Activated T-cell treated with anti-CD3 and anti-CD28 coated beads, Interleukin-2, amount 50 U/mL, for 72 hours (primary cell): ENCODE measurements at regions not wholly inside any gene's neighbourhood (a gene's known extent, or its start where the extent isn't known, plus 50 kb on each side); places are given as distances from the start of the nearest gene placed in this dataset.
"Not testable (repeated sequence)": the region's sequence is repeated elsewhere in the genome, so short reads cannot be mapped to it uniquely, and the experiment has no call there.

Experiments
- ATAC-seq, 2 donors: fragments of 150-1000 bp; cut with Tn5 transposase; replicated peaks in 1 of 2; 2 replicates each; pipeline ENCODE4 v1.10.0; 2021; ENCODE audit warnings: moderate library complexity in 2 of 2, mild to moderate bottlenecking in 1 of 2
- DNase-seq, 2 donors: peaks; one replicate each; pipeline ENCODE4 v3.0.0; 2021 to 2022; ENCODE audit warnings: mixed read lengths in 1 of 2
- H3K27ac Mint-ChIP-seq: one replicate; pipeline ENCODE4 v1.8.0; 2022; ENCODE audit warnings: mild to moderate bottlenecking, moderate library complexity, mixed read lengths
- H3K27me3 Mint-ChIP-seq: one replicate; pipeline ENCODE4 v1.8.0; 2022; ENCODE audit warnings: low read depth, mixed read lengths
- H3K36me3 Mint-ChIP-seq, 2 donors: one replicate each; pipeline ENCODE4 v1.8.0; 2022; ENCODE audit warnings: mixed read lengths in 2 of 2, mild to moderate bottlenecking in 1 of 2; ENCODE audit not compliant: insufficient read depth in 2 of 2
- H3K4me1 Mint-ChIP-seq: one replicate; pipeline ENCODE4 v1.8.0; 2022; ENCODE audit warnings: low read depth, mixed read lengths
- H3K4me3 Mint-ChIP-seq, 2 donors: one replicate each; pipeline ENCODE4 v1.8.0; 2022; ENCODE audit warnings: mild to moderate bottlenecking in 2 of 2, mixed read lengths in 2 of 2, moderate library complexity in 2 of 2
- H3K9me3 Mint-ChIP-seq, 2 donors: one replicate each; pipeline ENCODE4 v1.8.0; 2022; ENCODE audit warnings: mixed read lengths in 2 of 2

DNA sequence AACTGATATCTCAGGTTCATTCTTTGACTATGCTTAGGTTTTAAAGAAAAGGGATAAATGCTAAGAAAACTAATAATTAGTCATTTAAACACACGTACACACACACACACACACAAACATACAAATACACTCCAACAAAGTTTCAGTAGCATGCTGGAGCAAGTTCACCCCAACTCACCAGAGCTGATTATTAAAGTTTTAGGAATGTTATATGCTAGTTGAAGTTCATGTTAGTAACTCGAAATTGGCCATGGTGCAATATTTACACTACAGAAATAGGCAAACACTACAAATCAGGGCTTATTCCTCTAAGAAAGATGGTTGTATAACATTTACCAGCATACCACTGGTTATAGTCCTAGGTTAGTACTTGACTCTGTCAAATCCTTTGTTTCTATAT lies 384.0 kb upstream of the DIPK2B start:
- H3K27me3 Mint-ChIP-seq = peaks cover 37% of the 10 kb centered on the region
- H3K4me3 Mint-ChIP-seq = no peak overlapping the region
- H3K9me3 Mint-ChIP-seq = peaks cover 12 to 13% of the 10 kb centered on the region in 2 donors
- H3K27ac Mint-ChIP-seq = no peak overlapping the region
- DNase-seq (no peak), ATAC-seq (no peak)
- H3K4me1 Mint-ChIP-seq = peaks cover 6% of the 10 kb centered on the region
- H3K36me3 Mint-ChIP-seq = peaks cover 11 to 25% of the 10 kb centered on the region in 2 donors

DNA sequence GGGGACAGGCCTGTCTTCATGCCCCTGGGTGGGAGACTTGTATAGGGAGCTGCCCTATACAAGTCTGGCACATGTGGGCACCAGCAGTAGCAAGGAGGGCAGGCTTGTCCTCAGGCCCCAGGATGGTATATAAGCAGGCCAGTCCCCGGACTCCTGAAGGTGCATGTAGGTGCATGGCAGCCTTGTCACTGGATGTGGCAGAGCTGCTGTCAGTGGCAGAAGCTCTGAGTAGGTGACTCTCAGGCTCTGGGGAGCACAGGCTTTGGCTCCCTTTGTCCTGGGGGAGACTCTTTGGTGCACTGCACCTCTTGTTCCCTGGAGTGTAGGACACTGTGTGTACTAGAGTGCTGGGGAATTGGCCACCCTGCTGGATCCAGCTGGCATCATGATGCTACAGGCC lies 376.7 kb upstream of the DIPK2B start:
- Mint-ChIP-seq H3K9me3 (peaks cover 16 to 20% of the 10 kb centered on the region in 2 donors), H3K36me3 (peaks cover 11 to 21% of the 10 kb centered on the region in 2 donors), H3K4me3 (no peak overlapping the region), H3K27me3 (peaks cover 2% of the 10 kb centered on the region), H3K27ac (no peak overlapping the region), H3K4me1 (peaks cover 2% of the 10 kb centered on the region)
- ATAC-seq = no peak
- no peak for DNase-seq

DNA sequence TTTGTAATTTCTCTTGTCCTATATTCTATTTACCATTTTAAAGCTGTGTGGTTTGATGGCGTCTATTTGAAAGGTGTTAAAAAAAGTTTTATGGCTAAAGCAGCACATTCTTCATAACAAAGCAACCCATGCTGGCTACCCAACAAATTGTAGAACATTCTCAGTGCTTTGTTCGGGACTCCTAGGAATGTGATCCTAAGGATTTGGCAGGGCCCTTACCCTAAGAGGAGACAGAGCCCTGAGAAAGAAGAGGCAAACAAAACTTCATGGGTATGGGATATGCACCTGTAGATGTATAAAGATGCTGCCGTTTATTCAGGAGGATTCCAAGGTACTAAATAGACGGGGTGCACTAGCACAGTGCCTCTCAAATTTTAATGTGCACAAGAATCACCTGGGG lies 370.8 kb upstream of the DIPK2B start:
- Mint-ChIP-seq H3K9me3 (peaks cover 0 to 1% of the 10 kb centered on the region in 2 donors), H3K27ac (no peak overlapping the region), H3K36me3 (no peaks in the 10 kb centered on the region), H3K4me1 (no peaks in the 10 kb centered on the region), H3K4me3 (no peak overlapping the region), H3K27me3 (peaks cover 11% of the 10 kb centered on the region)
- no peak for DNase-seq
- ATAC-seq = no peak

DNA sequence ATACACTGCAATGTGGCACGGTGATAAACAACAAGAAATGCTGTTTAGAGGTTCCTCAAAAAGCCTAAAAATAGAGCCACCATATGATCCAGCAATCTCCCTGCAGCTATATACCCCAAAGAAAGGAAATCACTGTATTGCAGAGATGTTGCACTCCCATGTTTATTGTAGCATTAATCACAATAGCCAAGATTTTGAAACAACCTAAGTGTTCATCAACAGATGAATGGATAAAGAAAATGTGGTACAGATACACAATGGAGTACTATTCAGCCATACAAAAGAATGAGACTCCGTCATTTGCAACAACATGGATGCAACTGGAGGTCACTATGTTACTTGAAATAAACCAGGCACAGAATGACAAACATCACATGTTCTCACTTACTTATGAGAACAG lies 365.8 kb upstream of the DIPK2B start:
- Mint-ChIP-seq H3K27ac (no peak overlapping the region), H3K9me3 (peaks cover 0 to 6% of the 10 kb centered on the region in 2 donors), H3K36me3 (no peaks in the 10 kb centered on the region), H3K4me3 (no peak overlapping the region), H3K27me3 (peaks cover 22% of the 10 kb centered on the region), H3K4me1 (no peaks in the 10 kb centered on the region)
- ATAC-seq = no peak
- no peak for DNase-seq

DNA sequence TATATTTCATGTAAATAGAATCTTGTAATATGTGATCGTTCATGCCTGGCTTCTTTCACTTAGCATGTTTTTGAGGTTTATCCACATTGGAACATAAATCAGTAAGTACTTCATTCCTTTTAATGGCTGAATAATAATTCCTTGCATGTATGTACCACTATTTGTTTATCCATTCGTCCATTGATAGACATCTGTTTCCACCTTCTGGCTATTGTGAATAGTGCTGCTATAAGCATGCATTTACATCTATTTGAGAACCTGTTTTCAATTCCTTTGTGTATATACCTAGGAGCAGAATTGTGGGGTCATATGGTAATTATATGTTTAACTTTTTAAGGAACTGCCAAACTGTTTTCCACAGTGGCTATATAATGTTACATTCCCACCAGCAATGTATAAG lies 356.7 kb upstream of the DIPK2B start:
- Mint-ChIP-seq H3K9me3 (peaks cover 0 to 10% of the 10 kb centered on the region in 2 donors), H3K4me1 (no peaks in the 10 kb centered on the region), H3K27me3 (peaks cover 44% of the 10 kb centered on the region), H3K27ac (no peak overlapping the region), H3K4me3 (no peak overlapping the region), H3K36me3 (peaks cover 0 to 1% of the 10 kb centered on the region in 2 donors)
- ATAC-seq (no peak), DNase-seq (no peak)

DNA sequence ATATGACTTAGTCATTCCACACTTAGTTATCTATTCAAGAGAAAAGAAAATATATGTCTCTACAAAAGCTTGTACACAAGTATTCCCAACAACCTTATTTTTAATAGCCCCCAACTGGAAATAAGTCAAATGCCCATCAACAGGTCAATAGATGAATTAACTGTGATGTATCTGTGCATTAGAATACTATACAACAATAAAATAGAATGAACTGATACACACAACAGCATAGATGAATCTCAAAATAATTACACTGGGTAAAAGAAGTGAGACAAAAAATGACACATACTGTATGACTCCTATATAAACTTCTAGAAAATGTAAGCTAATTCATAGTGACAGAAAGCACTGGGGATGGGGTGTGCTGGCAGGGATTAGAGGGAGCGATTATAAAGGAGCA lies 354.1 kb upstream of the DIPK2B start:
- H3K9me3 Mint-ChIP-seq = no peaks in the 10 kb centered on the region
- ATAC-seq (no peak), DNase-seq (no peak)
- peaks cover 0 to 1% of the 10 kb centered on the region in 2 donors for H3K36me3 Mint-ChIP-seq
- H3K4me3 Mint-ChIP-seq = no peak overlapping the region
- no peak overlapping the region for H3K27ac Mint-ChIP-seq
- no peaks in the 10 kb centered on the region for H3K4me1 Mint-ChIP-seq
- H3K27me3 Mint-ChIP-seq = peaks cover 26% of the 10 kb centered on the region

DNA sequence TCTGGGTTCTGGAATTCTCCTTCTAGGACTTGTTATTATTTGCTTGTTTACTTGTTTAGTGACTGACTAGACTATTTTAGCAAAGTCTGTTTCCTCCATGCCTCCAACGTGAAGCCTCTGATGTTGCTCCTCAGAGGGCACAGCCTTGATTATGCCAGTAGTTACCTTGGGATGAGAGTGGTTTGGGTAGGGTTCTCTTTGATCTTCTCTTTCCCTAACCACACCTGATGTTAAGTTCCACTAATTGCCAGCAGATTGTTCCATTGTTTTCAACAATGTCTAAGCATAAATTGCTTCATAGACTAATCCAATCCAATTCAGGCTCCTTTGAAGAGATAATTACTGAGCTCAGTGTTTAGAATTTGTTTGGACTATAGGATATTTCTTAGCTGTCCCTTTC lies 352.7 kb upstream of the DIPK2B start:
- no peaks in the 10 kb centered on the region for H3K4me1 Mint-ChIP-seq
- DNase-seq = no peak
- no peak for ATAC-seq
- no peak overlapping the region for H3K27ac Mint-ChIP-seq
- peaks cover 23% of the 10 kb centered on the region for H3K27me3 Mint-ChIP-seq
- H3K4me3 Mint-ChIP-seq = no peak overlapping the region
- H3K9me3 Mint-ChIP-seq = no peaks in the 10 kb centered on the region
- peaks cover 0 to 1% of the 10 kb centered on the region in 2 donors for H3K36me3 Mint-ChIP-seq

DNA sequence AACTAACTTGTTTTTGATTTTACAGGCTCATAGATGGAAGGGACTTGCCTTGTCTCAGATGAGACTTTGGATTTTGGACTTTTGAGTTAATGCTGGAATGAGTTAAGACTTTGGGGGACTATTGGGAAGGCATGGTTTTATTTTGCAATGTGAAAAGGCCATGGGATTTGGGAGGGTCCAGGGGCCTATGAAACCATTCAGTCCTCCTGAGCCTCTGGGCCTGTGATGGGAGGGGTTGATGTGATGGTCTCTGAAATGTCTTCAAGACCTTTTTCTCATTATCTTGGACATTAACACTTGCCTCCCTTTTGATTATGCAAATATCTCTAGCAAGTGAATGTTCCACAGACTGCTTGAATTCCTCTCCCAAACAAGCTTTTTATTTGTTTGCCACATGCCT lies 346.0 kb upstream of the DIPK2B start:
- H3K27ac Mint-ChIP-seq, H3K9me3 Mint-ChIP-seq, H3K27me3 Mint-ChIP-seq, H3K4me3 Mint-ChIP-seq, ATAC-seq, DNase-seq, H3K4me1 Mint-ChIP-seq, H3K36me3 Mint-ChIP-seq: not testable (repeated sequence)

DNA sequence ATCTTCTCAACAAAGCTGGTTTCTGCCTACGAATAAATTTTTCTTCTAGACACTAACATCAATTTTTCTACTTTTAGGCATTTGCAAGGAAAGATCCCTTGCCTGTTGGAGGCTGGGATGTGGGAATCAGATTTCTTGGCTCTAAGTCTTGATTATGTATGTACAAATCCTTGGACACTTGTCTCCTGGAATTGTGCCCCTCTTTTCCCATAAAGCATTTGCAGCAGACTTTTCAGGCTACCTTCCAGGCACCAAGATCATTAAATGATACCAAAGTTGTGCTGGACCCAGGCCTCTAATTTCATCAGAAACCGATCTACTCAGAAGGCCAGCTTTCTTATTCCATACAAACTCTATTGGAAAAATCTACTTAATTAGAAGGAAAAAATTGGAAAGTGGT lies 339.5 kb upstream of the DIPK2B start:
- no peaks in the 10 kb centered on the region for H3K4me1 Mint-ChIP-seq
- peaks cover 48% of the 10 kb centered on the region for H3K27me3 Mint-ChIP-seq
- ATAC-seq (no peak), DNase-seq (no peak)
- H3K27ac Mint-ChIP-seq = no peak overlapping the region
- H3K9me3 Mint-ChIP-seq = peaks cover 2 to 5% of the 10 kb centered on the region in 2 donors
- H3K4me3 Mint-ChIP-seq = no peak overlapping the region
- H3K36me3 Mint-ChIP-seq = peaks cover 1 to 3% of the 10 kb centered on the region in 2 donors

DNA sequence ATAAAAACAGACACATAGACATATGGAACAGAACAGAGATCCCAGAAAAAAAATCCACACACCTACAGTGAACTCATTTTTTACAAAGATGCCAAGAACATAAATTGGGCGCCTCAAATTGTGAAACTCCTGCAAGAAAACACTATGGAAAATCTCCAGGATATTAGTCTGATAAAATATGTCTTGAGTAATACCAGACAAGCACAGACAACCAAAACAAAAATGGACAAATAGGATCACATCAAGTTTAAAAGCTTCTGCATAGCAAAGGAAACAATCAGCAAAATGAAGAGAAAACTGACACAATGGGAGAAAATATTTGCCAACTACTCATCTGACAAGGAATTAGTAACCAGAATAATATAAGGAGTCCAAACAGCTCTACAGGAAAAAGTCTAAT lies 337.3 kb upstream of the DIPK2B start:
- Mint-ChIP-seq H3K4me3 (no peak overlapping the region), H3K27me3 (peaks cover 62% of the 10 kb centered on the region), H3K36me3 (peaks cover 1 to 4% of the 10 kb centered on the region in 2 donors), H3K9me3 (peaks cover 4 to 8% of the 10 kb centered on the region in 2 donors), H3K4me1 (no peaks in the 10 kb centered on the region), H3K27ac (no peak overlapping the region)
- DNase-seq (no peak), ATAC-seq (no peak)

DNA sequence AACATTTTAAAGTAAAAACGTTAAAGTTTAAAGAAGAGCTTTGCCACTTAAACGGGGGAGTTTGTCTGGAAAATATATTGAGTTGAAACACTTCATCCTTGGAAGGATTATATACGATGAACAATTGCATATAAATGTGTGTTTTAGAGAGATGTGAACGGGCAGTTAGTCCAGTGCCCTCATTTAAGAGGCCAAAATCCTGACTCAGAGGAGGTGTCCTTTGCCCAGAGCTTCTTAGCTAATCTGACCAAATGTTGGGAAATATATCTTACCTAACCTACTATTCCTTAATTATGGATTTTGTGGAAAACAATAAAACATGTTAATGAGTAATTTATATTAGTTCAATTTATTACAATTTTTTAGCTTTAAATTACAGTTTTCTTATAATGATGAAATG lies 327.2 kb upstream of the DIPK2B start:
- Mint-ChIP-seq H3K4me1 (no peaks in the 10 kb centered on the region), H3K9me3 (no peaks in the 10 kb centered on the region), H3K27ac (no peak overlapping the region), H3K36me3 (no peaks in the 10 kb centered on the region), H3K4me3 (no peak overlapping the region), H3K27me3 (peaks cover 31% of the 10 kb centered on the region)
- no peak for DNase-seq
- no peak for ATAC-seq

DNA sequence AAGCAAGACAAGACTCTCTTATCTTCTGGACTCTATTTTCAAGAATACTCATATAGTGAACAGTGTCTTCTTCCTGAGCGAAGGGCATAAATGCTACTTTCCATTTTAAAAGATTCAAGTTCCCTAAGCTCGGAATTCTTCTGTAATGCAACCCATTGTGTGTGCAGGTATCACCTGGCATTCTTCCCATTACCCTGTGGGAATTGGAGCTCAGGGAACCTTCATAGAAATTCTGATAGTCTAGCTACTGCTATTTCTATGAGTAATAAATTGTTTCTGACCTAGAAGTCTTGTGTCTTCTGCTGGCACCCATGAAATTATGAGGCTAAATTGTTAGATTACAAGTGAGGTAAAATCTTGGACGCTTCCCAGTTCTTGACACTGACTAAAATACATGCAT lies 324.1 kb upstream of the DIPK2B start:
- Mint-ChIP-seq H3K4me1 (no peaks in the 10 kb centered on the region), H3K27me3 (peaks cover 8% of the 10 kb centered on the region), H3K27ac (no peak overlapping the region), H3K4me3 (no peak overlapping the region), H3K36me3 (no peaks in the 10 kb centered on the region), H3K9me3 (no peaks in the 10 kb centered on the region)
- DNase-seq = no peak
- ATAC-seq = no peak

DNA sequence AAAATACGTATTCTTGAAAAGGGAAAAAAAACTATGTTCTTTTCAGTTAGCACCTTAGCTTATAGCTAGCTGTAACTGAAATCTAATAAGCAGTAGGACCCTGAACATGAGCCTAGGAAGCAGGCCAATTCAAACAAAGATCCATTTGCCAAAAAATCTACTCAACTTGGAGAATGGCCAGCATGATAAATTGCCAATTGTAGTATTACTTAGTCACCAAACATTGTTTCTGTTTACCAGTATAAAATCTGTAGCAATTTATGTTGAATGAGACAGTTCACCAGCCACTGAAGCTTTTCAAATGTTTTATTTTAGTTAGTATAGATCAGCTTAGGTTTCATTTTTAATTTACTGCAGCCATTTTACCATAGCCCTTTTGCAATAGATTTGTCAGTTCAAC lies 323.6 kb upstream of the DIPK2B start:
- no peak overlapping the region for H3K27ac Mint-ChIP-seq
- ATAC-seq = no peak
- peaks cover 8% of the 10 kb centered on the region for H3K27me3 Mint-ChIP-seq
- no peak for DNase-seq
- H3K4me3 Mint-ChIP-seq = no peak overlapping the region
- H3K4me1 Mint-ChIP-seq = no peaks in the 10 kb centered on the region
- no peaks in the 10 kb centered on the region for H3K9me3 Mint-ChIP-seq
- H3K36me3 Mint-ChIP-seq = no peaks in the 10 kb centered on the region

DNA sequence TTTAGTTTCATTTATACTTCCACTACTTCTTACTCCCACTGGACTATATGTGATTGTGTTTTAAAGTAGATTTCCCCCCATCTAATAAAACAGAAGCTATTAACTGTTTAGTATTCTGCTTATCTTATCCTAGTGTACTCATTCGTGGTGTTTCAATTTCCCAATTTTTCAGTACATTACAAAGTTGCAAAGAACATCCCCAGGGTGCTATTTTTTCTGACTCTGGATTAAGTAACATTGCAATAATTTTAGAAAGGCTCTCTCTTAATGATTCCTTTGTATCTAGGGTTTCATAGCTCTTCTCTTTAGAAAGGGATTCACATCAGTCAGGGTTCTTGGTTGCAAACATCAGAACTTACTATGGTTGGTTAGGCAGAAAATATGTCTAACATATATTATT lies 317.9 kb upstream of the DIPK2B start:
- Mint-ChIP-seq H3K27ac (no peak overlapping the region), H3K4me3 (no peak overlapping the region), H3K36me3 (no peaks in the 10 kb centered on the region), H3K9me3 (no peaks in the 10 kb centered on the region), H3K4me1 (peaks cover 16% of the 10 kb centered on the region), H3K27me3 (peaks cover 24% of the 10 kb centered on the region)
- DNase-seq (no peak), ATAC-seq (no peak)
